Activated CD4-positive, alpha-beta memory T cell treated with anti-CD3 and anti-CD28 coated beads for 36 hours (primary cell): ENCODE measurements at regions not wholly inside any gene's neighbourhood (a gene's known extent, or its start where the extent isn't known, plus 50 kb on each side); places are given as distances from the start of the nearest gene placed in this dataset.
"Not testable (repeated sequence)": the region's sequence is repeated elsewhere in the genome, so short reads cannot be mapped to it uniquely, and the experiment has no call there.

Experiments
- CTCF ChIA-PET: fragments of 350-600 bp; sonication (Branson Sonifier 250); formaldehyde crosslinking; loops from one replicate; lab custom pipeline; 2021; ENCODE audit warnings: antibody characterized with exemption, inconsistent platforms; lab: Charles Lee
- POLR2A ChIA-PET: fragments of 350-600 bp; sonication (Branson Sonifier 250); formaldehyde crosslinking; loops from one replicate; lab custom pipeline; 2021; ENCODE audit warnings: antibody characterized with exemption; lab: Charles Lee
- DNase-seq: peaks from one replicate; pipeline ENCODE4 v3.0.0-alpha.2; 2020
- H3K27ac Mint-ChIP-seq: one replicate; pipeline ENCODE4 v1.8.0; 2021; ENCODE audit warnings: mixed read lengths
- H3K27me3 Mint-ChIP-seq: one replicate; pipeline ENCODE4 v1.8.0; 2021; ENCODE audit warnings: mixed read lengths
- H3K36me3 Mint-ChIP-seq: one replicate; pipeline ENCODE4 v1.8.0; 2021; ENCODE audit warnings: mixed read lengths
- H3K4me1 Mint-ChIP-seq: one replicate; pipeline ENCODE4 v1.8.0; 2021; ENCODE audit warnings: low read depth, mixed read lengths
- H3K4me3 Mint-ChIP-seq: one replicate; pipeline ENCODE4 v1.8.0; 2021; ENCODE audit warnings: mild to moderate bottlenecking, mixed read lengths
- H3K9me3 Mint-ChIP-seq: one replicate; pipeline ENCODE4 v1.8.0; 2021; ENCODE audit warnings: mixed read lengths
- intact Hi-C: fragments of 100-400 bp; cut with micrococcal nuclease; formaldehyde crosslinking; loops from one replicate; pipeline ENCODE4 v1.15.1; 2023

- Mint-ChIP-seq H3K27ac (no peak overlapping the region), H3K4me3 (no peak overlapping the region), H3K4me1 (peaks cover 5% of the 10 kb centered on the region), H3K27me3 (no peaks in the 10 kb centered on the region), H3K9me3 (no peaks in the 10 kb centered on the region), H3K36me3 (no peaks in the 10 kb centered on the region)
- ChIA-PET POLR2A (no interaction called here), CTCF (no interaction called here)
- DNase-seq: peak; percentile 10
- intact Hi-C loops: no loop called here
These were observed 63.1 kb downstream of the MTNR1B start for GRCh38 chr11:93032580-93032979.

GRCh38 chr11:93033093-93033492, 63.6 kb downstream of the MTNR1B start:
- Mint-ChIP-seq H3K36me3 (no peaks in the 10 kb centered on the region), H3K4me3 (no peak overlapping the region), H3K4me1 (peaks cover 5% of the 10 kb centered on the region), H3K27ac (no peak overlapping the region), H3K9me3 (no peaks in the 10 kb centered on the region), H3K27me3 (no peaks in the 10 kb centered on the region)
- no peak for DNase-seq
- intact Hi-C loops: no loop called here
- ChIA-PET CTCF (no interaction called here), POLR2A (no interaction called here)

- CTCF ChIA-PET: no interaction called here
- Mint-ChIP-seq H3K27ac (no peak overlapping the region), H3K36me3 (no peaks in the 10 kb centered on the region), H3K4me1 (peaks cover 7% of the 10 kb centered on the region), H3K27me3 (no peaks in the 10 kb centered on the region), H3K4me3 (no peak overlapping the region), H3K9me3 (no peaks in the 10 kb centered on the region)
- POLR2A ChIA-PET: no interaction called here
- no peak for DNase-seq
- intact Hi-C loops: no loop called here
These were observed 64.7 kb downstream of the MTNR1B start for GRCh38 chr11:93034031-93034722.

- H3K36me3 Mint-ChIP-seq: no peaks in the 10 kb centered on the region
- no peak overlapping the region for H3K27ac Mint-ChIP-seq
- no peak overlapping the region for H3K4me3 Mint-ChIP-seq
- ChIA-PET POLR2A (no interaction called here), CTCF (no interaction called here)
- no peaks in the 10 kb centered on the region for H3K27me3 Mint-ChIP-seq
- DNase-seq: no peak
- no peaks in the 10 kb centered on the region for H3K9me3 Mint-ChIP-seq
- intact Hi-C loops: no loop called here
- peaks cover 7% of the 10 kb centered on the region for H3K4me1 Mint-ChIP-seq
These were observed 65.2 kb downstream of the MTNR1B start for GRCh38 chr11:93034723-93035039.

- ChIA-PET CTCF (no interaction called here), POLR2A (no interaction called here)
- Mint-ChIP-seq H3K9me3 (no peaks in the 10 kb centered on the region), H3K27ac (no peak overlapping the region), H3K36me3 (no peaks in the 10 kb centered on the region), H3K27me3 (no peaks in the 10 kb centered on the region), H3K4me1 (peaks cover 2% of the 10 kb centered on the region), H3K4me3 (no peak overlapping the region)
- intact Hi-C loops: no loop called here
- DNase-seq: no peak
These were observed 69.1 kb downstream of the MTNR1B start for GRCh38 chr11:93038521-93038920.

GRCh38 chr11:93039531-93040240, 70.2 kb downstream of the MTNR1B start:
- Mint-ChIP-seq H3K4me3 (no peak overlapping the region), H3K4me1 (peaks cover 2% of the 10 kb centered on the region), H3K36me3 (no peaks in the 10 kb centered on the region), H3K9me3 (no peaks in the 10 kb centered on the region), H3K27ac (no peak overlapping the region), H3K27me3 (no peaks in the 10 kb centered on the region)
- ChIA-PET POLR2A (no interaction called here), CTCF (no interaction called here)
- intact Hi-C loops: no loop called here
- no peak for DNase-seq

- H3K36me3 Mint-ChIP-seq: no peaks in the 10 kb centered on the region
- intact Hi-C loops: no loop called here
- no peak overlapping the region for H3K4me3 Mint-ChIP-seq
- CTCF ChIA-PET: no interaction called here
- no peaks in the 10 kb centered on the region for H3K27me3 Mint-ChIP-seq
- POLR2A ChIA-PET: no interaction called here
- H3K9me3 Mint-ChIP-seq: no peaks in the 10 kb centered on the region
- DNase-seq: no peak
- no peak overlapping the region for H3K27ac Mint-ChIP-seq
- H3K4me1 Mint-ChIP-seq: peaks cover 2% of the 10 kb centered on the region
These were observed 72.2 kb downstream of the MTNR1B start for GRCh38 chr11:93041682-93042081.

GRCh38 chr11:93043186-93043585, 73.7 kb downstream of the MTNR1B start:
- POLR2A ChIA-PET, H3K4me3 Mint-ChIP-seq, H3K36me3 Mint-ChIP-seq, DNase-seq, H3K9me3 Mint-ChIP-seq, H3K4me1 Mint-ChIP-seq, intact Hi-C loops, H3K27ac Mint-ChIP-seq, H3K27me3 Mint-ChIP-seq, CTCF ChIA-PET: not testable (repeated sequence)

- peaks cover 6% of the 10 kb centered on the region for H3K27me3 Mint-ChIP-seq
- ChIA-PET POLR2A (no interaction called here), CTCF (no interaction called here)
- H3K4me3 Mint-ChIP-seq: no peak overlapping the region
- intact Hi-C loops: loop anchor here (10.0 kb wide), 1 partner anchor 495 kb away; the partner anchor contains the start of gene SMCO4
- H3K36me3 Mint-ChIP-seq: no peaks in the 10 kb centered on the region
- DNase-seq: no peak
- no peaks in the 10 kb centered on the region for H3K9me3 Mint-ChIP-seq
- peaks cover 4% of the 10 kb centered on the region for H3K4me1 Mint-ChIP-seq
- no peak overlapping the region for H3K27ac Mint-ChIP-seq
These were observed 80.3 kb downstream of the MTNR1B start for GRCh38 chr11:93049740-93050139.

- H3K4me1 Mint-ChIP-seq: peaks cover 8% of the 10 kb centered on the region
- POLR2A ChIA-PET: no interaction called here
- no peak overlapping the region for H3K27ac Mint-ChIP-seq
- peaks cover 6% of the 10 kb centered on the region for H3K27me3 Mint-ChIP-seq
- no peaks in the 10 kb centered on the region for H3K36me3 Mint-ChIP-seq
- DNase-seq: no peak
- no peak overlapping the region for H3K4me3 Mint-ChIP-seq
- intact Hi-C loops: loop anchor here (10.0 kb wide), 1 partner anchor 494 kb away; the partner anchor contains the start of gene SMCO4
- CTCF ChIA-PET: no interaction called here
- H3K9me3 Mint-ChIP-seq: peaks cover 4% of the 10 kb centered on the region
These were observed 81.7 kb downstream of the MTNR1B start for GRCh38 chr11:93051186-93051585.

- H3K4me1 Mint-ChIP-seq: peaks cover 8% of the 10 kb centered on the region
- no peaks in the 10 kb centered on the region for H3K36me3 Mint-ChIP-seq
- no peak overlapping the region for H3K27ac Mint-ChIP-seq
- no peak overlapping the region for H3K4me3 Mint-ChIP-seq
- DNase-seq: no peak
- ChIA-PET CTCF (no interaction called here), POLR2A (interaction anchor here (0.7 to 2.3 kb wide), 2 partner anchors 91 to 250 kb away, joined by 3 to 9 read pairs; no protein-coding TSS in a partner anchor)
- intact Hi-C loops: loop anchor here (2.0 to 10.0 kb wide), 2 partner anchors 87 to 491 kb away; partner anchors contain the start of gene SMCO4
- H3K9me3 Mint-ChIP-seq: peaks cover 7% of the 10 kb centered on the region
- H3K27me3 Mint-ChIP-seq: peaks cover 6% of the 10 kb centered on the region
These were observed 84.4 kb downstream of the MTNR1B start for GRCh38 chr11:93053864-93054263.

GRCh38 chr11:93054279-93054678, 84.8 kb downstream of the MTNR1B start:
- ChIA-PET POLR2A (interaction anchor here (0.7 to 2.3 kb wide), 2 partner anchors 92 to 250 kb away, joined by 3 to 9 read pairs; no protein-coding TSS in a partner anchor), CTCF (interaction anchor here (1.0 kb wide), 1 partner anchor 112 kb away, joined by 3 read pairs; no protein-coding TSS in a partner anchor)
- DNase-seq: no peak
- Mint-ChIP-seq H3K4me3 (no peak overlapping the region), H3K9me3 (peaks cover 7% of the 10 kb centered on the region), H3K36me3 (no peaks in the 10 kb centered on the region), H3K27ac (no peak overlapping the region), H3K27me3 (peaks cover 6% of the 10 kb centered on the region), H3K4me1 (peaks cover 8% of the 10 kb centered on the region)
- intact Hi-C loops: loop anchor here (2.0 to 10.0 kb wide), 2 partner anchors 87 to 491 kb away; partner anchors contain the start of gene SMCO4
